Glutamatergic neuron (in vitro differentiated cells): ENCODE measurements at regions not wholly inside any gene's neighbourhood (a gene's known extent, or its start where the extent isn't known, plus 50 kb on each side); places are given as distances from the start of the nearest gene placed in this dataset.

Source experiments
- DNase-seq: peaks from one replicate; pipeline ENCODE4 v3.0.0; 2022
- H3K27ac Mint-ChIP-seq: one replicate; pipeline ENCODE4 v1.8.0; 2020; ENCODE audit warnings: mild to moderate bottlenecking, mixed read lengths, inconsistent platforms; ENCODE audit not compliant: unreplicated experiment
- H3K27me3 Mint-ChIP-seq: one replicate; pipeline ENCODE4 v1.8.0; 2020; ENCODE audit warnings: mild to moderate bottlenecking, moderate library complexity, mixed read lengths, inconsistent platforms; ENCODE audit not compliant: unreplicated experiment
- H3K36me3 Mint-ChIP-seq: one replicate; pipeline ENCODE4 v1.8.0; 2020; ENCODE audit warnings: mild to moderate bottlenecking, mixed read lengths, inconsistent platforms; ENCODE audit not compliant: unreplicated experiment
- H3K4me1 Mint-ChIP-seq: one replicate; pipeline ENCODE4 v1.8.0; 2020; ENCODE audit warnings: mild to moderate bottlenecking, low read depth, mixed read lengths, inconsistent platforms; ENCODE audit not compliant: unreplicated experiment
- H3K4me3 Mint-ChIP-seq: one replicate; pipeline ENCODE4 v1.8.0; 2020; ENCODE audit warnings: mild to moderate bottlenecking, mixed read lengths, inconsistent platforms; ENCODE audit not compliant: unreplicated experiment
- H3K9me3 Mint-ChIP-seq: one replicate; pipeline ENCODE4 v1.8.0; 2020; ENCODE audit warnings: mild to moderate bottlenecking, moderate library complexity, mixed read lengths, inconsistent platforms; ENCODE audit not compliant: unreplicated experiment
- CTCF ChIP-seq: fragments of 200-600 bp; sonication (generic); IDR thresholded peaks from one replicate; pipeline ENCODE4 v1.5.0; 2021; ENCODE audit not compliant: partially characterized antibody, unreplicated experiment

GRCh38 chr5:25579111-25579510 lies 934.3 kb upstream of the CDH10 start:
- Mint-ChIP-seq H3K9me3 (no peaks in the 10 kb centered on the region), H3K4me1 (no peaks in the 10 kb centered on the region), H3K27me3 (no peaks in the 10 kb centered on the region), H3K36me3 (no peaks in the 10 kb centered on the region), H3K27ac (no peak overlapping the region), H3K4me3 (no peak overlapping the region)
- DNase-seq = no peak
- TF ChIP-seq CTCF = no peak

GRCh38 chr5:25573691-25574090 lies 928.9 kb upstream of the CDH10 start:
- Mint-ChIP-seq H3K27ac (no peak overlapping the region), H3K27me3 (no peaks in the 10 kb centered on the region), H3K9me3 (no peaks in the 10 kb centered on the region), H3K4me1 (peaks cover 2% of the 10 kb centered on the region), H3K4me3 (no peak overlapping the region), H3K36me3 (no peaks in the 10 kb centered on the region)
- TF ChIP-seq CTCF = no peak
- no peak for DNase-seq

GRCh38 chr5:25570067-25570583 lies 925.3 kb upstream of the CDH10 start:
- H3K27me3 Mint-ChIP-seq = no peaks in the 10 kb centered on the region
- no peak overlapping the region for H3K4me3 Mint-ChIP-seq
- no peaks in the 10 kb centered on the region for H3K36me3 Mint-ChIP-seq
- H3K4me1 Mint-ChIP-seq = peaks cover 2% of the 10 kb centered on the region
- no peak for TF ChIP-seq CTCF
- no peak for DNase-seq
- no peak overlapping the region for H3K27ac Mint-ChIP-seq
- no peaks in the 10 kb centered on the region for H3K9me3 Mint-ChIP-seq

- DNase-seq = no peak
- H3K27ac Mint-ChIP-seq = no peak overlapping the region
- H3K4me1 Mint-ChIP-seq = peaks cover 2% of the 10 kb centered on the region
- H3K27me3 Mint-ChIP-seq = no peaks in the 10 kb centered on the region
- H3K4me3 Mint-ChIP-seq = no peak overlapping the region
- H3K9me3 Mint-ChIP-seq = no peaks in the 10 kb centered on the region
- TF ChIP-seq CTCF = no peak
- peaks cover 2% of the 10 kb centered on the region for H3K36me3 Mint-ChIP-seq
Observed at GRCh38 chr5:25568989-25569625, 924.3 kb upstream of the CDH10 start.

GRCh38 chr5:25568294-25568693 lies 923.5 kb upstream of the CDH10 start:
- H3K27me3 Mint-ChIP-seq = no peaks in the 10 kb centered on the region
- no peak overlapping the region for H3K27ac Mint-ChIP-seq
- H3K4me1 Mint-ChIP-seq = peaks cover 2% of the 10 kb centered on the region
- peaks cover 2% of the 10 kb centered on the region for H3K9me3 Mint-ChIP-seq
- DNase-seq = no peak
- H3K36me3 Mint-ChIP-seq = peaks cover 8% of the 10 kb centered on the region
- no peak overlapping the region for H3K4me3 Mint-ChIP-seq
- no peak for TF ChIP-seq CTCF
